Hepatocyte (in vitro differentiated cells): ENCODE measurements at regions not wholly inside any gene's neighbourhood (a gene's known extent, or its start where the extent isn't known, plus 50 kb on each side); places are given as distances from the start of the nearest gene placed in this dataset.

Source experiments
- DNase-seq: peaks from one replicate; pipeline ENCODE4 v3.0.0-alpha.2; 2016; ENCODE audit warnings: low spot score
- H2AFZ ChIP-seq: fragments of 200-600 bp; sonication (generic); 2 replicates; pipeline ENCODE4 v1.6.0; 2016; ENCODE audit warnings: antibody characterized with exemption, mild to moderate bottlenecking
- H3K27ac ChIP-seq: fragments of 200-600 bp; sonication (generic); 2 replicates; pipeline ENCODE4 v1.5.1; 2016; ENCODE audit warnings: mild to moderate bottlenecking
- H3K27me3 ChIP-seq: fragments of 200-600 bp; sonication (generic); 2 replicates; pipeline ENCODE4 v1.6.1; 2016
- H3K36me3 ChIP-seq: fragments of 200-600 bp; sonication (generic); replicated peaks from 2 replicates; pipeline ENCODE4 v1.5.1; 2016; ENCODE audit warnings: low read depth; ENCODE audit not compliant: insufficient read depth
- H3K4me1 ChIP-seq: fragments of 200-600 bp; sonication (generic); 2 replicates; pipeline ENCODE4 v1.5.1; 2016; ENCODE audit warnings: mild to moderate bottlenecking, moderate library complexity; ENCODE audit not compliant: insufficient read depth
- H3K4me2 ChIP-seq: fragments of 200-600 bp; sonication (generic); 2 replicates; pipeline ENCODE4 v1.6.0; 2016
- H3K4me3 ChIP-seq: fragments of 200-600 bp; sonication (generic); 2 replicates; pipeline ENCODE4 v1.5.1; 2016; ENCODE audit warnings: mild to moderate bottlenecking
- H3K79me2 ChIP-seq: fragments of 200-600 bp; sonication (generic); 2 replicates; pipeline ENCODE4 v1.6.0; 2017; ENCODE audit warnings: mild to moderate bottlenecking
- H3K9me2 ChIP-seq: fragments of 200-600 bp; sonication (generic); replicated peaks from 2 replicates; pipeline ENCODE4 v1.6.0; 2017; ENCODE audit warnings: mild to moderate bottlenecking; ENCODE audit not compliant: insufficient read depth
- H3K9me3 ChIP-seq: fragments of 200-600 bp; sonication (generic); 2 replicates; pipeline ENCODE4 v1.5.1; 2016; ENCODE audit warnings: low read depth, mild to moderate bottlenecking
- H4K20me1 ChIP-seq: fragments of 200-600 bp; sonication (generic); 2 replicates; pipeline ENCODE4 v1.6.0; 2016; ENCODE audit warnings: mild to moderate bottlenecking; ENCODE audit not compliant: insufficient read depth, poor library complexity, severe bottlenecking
- EZH2 ChIP-seq: fragments of 200-600 bp; sonication (generic); IDR thresholded peaks from 2 replicates; pipeline ENCODE4 v1.6.1; 2016; ENCODE audit warnings: antibody characterized with exemption, mild to moderate bottlenecking, borderline replicate concordance
- EZH2phosphoT487 ChIP-seq: fragments of 200-600 bp; sonication (generic); IDR thresholded peaks from one replicate; pipeline ENCODE4 v1.6.1; 2018; ENCODE audit warnings: antibody characterized with exemption, mild to moderate bottlenecking, low read depth, moderate library complexity; ENCODE audit not compliant: unreplicated experiment, severe bottlenecking
- WGBS: methylation state at CpG from one replicate; pipeline ENCODE4 v1.1.6; 2016; ENCODE audit warnings: low lambda C conversion rate; ENCODE audit errors: missing lambda C conversion rate; 5-methylcytosine and 5-hydroxymethylcytosine counted together
- TF ChIP-seq, protein P1 (sequence below): fragments of 200-600 bp; sonication (generic); IDR thresholded peaks from 2 replicates; pipeline ENCODE4 v1.5.1; 2016; ENCODE audit warnings: antibody characterized with exemption, mild to moderate bottlenecking; ENCODE audit not compliant: poor library complexity

DNA sequence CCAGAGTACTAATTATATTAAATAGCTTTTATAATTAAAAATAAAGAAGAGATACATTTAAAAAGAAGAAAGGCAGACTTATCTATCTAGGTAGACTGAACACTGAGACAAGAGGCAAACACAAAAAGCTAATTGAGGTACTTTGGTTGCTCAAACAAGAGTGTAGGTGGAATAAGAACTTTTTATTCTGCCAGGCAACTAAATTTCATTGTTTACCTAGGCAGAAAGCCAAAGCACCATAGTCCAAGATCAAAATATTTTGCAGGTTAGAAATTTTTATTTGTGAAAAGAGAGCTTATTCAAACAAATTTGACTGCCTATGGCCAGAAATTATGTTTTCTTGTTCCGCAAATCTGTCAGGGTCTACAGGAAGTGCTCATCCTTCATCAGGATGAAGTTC lies 499.6 kb upstream of the GBE1 start:
- no peak for DNase-seq

DNA sequence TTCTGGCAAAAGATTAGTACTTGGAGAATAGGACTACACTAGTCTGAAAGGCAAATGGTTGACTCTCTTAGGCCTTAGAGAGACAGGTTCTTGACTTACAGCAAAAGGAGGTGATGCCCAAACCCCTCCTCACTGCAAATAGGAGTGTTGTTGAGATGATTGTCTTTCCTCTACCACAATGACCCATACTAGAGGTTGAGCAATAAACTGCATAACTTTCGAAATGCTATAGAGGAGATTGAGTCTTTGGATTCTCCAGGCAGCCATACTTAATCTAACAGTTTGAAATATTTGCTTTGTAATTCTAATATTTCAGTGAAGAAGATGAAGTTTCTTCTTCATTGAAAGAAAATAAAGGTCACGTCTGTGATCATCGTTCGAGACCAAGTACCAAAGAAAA lies 498.5 kb upstream of the GBE1 start:
- H3K36me3 ChIP-seq = no peaks in the 10 kb centered on the region
- no peak overlapping the region for H2AFZ ChIP-seq
- no peak overlapping the region for H3K4me3 ChIP-seq
- H3K4me1 ChIP-seq = no peaks in the 10 kb centered on the region
- TF ChIP-seq, protein P1, sequence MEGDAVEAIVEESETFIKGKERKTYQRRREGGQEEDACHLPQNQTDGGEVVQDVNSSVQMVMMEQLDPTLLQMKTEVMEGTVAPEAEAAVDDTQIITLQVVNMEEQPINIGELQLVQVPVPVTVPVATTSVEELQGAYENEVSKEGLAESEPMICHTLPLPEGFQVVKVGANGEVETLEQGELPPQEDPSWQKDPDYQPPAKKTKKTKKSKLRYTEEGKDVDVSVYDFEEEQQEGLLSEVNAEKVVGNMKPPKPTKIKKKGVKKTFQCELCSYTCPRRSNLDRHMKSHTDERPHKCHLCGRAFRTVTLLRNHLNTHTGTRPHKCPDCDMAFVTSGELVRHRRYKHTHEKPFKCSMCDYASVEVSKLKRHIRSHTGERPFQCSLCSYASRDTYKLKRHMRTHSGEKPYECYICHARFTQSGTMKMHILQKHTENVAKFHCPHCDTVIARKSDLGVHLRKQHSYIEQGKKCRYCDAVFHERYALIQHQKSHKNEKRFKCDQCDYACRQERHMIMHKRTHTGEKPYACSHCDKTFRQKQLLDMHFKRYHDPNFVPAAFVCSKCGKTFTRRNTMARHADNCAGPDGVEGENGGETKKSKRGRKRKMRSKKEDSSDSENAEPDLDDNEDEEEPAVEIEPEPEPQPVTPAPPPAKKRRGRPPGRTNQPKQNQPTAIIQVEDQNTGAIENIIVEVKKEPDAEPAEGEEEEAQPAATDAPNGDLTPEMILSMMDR = no peak
- no peak overlapping the region for H3K27ac ChIP-seq
- DNase-seq = no peak
- no peaks in the 10 kb centered on the region for H4K20me1 ChIP-seq
- H3K9me3 ChIP-seq = no peaks in the 10 kb centered on the region
- no peaks in the 10 kb centered on the region for H3K27me3 ChIP-seq
- no peaks in the 10 kb centered on the region for H3K9me2 ChIP-seq
- H3K79me2 ChIP-seq = no peaks in the 10 kb centered on the region
- 94% methylated on average over 4 of the region's 4 CpGs for WGBS
- no peak overlapping the region for H3K4me2 ChIP-seq

More for the DNA sequence above, 499.6 kb upstream of the GBE1 start:
- no peaks in the 10 kb centered on the region for H3K4me1 ChIP-seq
- H3K27ac ChIP-seq = no peak overlapping the region
- no peaks in the 10 kb centered on the region for H3K27me3 ChIP-seq
- 91% methylated on average over 1 of the region's 1 CpG for WGBS
- H4K20me1 ChIP-seq = no peaks in the 10 kb centered on the region
- no peak overlapping the region for H3K4me2 ChIP-seq
- H3K9me2 ChIP-seq = no peaks in the 10 kb centered on the region
- H3K9me3 ChIP-seq = no peaks in the 10 kb centered on the region
- no peak overlapping the region for H3K4me3 ChIP-seq
- TF ChIP-seq, protein P1 = no peak
- TF ChIP-seq EZH2 = no peak
- TF ChIP-seq EZH2phosphoT487 = no peak
- H3K36me3 ChIP-seq = no peaks in the 10 kb centered on the region
- no peak overlapping the region for H2AFZ ChIP-seq
- no peaks in the 10 kb centered on the region for H3K79me2 ChIP-seq

DNA sequence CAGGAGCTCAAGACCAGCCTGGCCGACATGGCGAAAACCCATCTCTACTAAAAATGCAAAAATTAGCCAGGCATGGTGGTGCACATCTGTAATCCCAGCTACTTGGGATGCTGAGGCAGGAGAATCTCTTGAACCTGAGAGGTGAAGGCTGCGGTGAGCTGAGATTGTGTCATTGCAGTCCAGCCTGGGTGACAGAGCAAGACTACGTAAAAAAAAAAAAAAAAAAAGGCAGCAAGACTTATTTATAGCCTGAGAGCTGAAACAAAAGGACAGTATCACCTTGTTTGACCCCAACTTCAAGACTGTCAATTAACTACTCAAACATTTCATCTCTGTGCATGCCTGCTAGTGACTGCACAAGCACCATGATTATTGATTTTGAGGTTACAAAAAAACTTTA lies 478.9 kb upstream of the GBE1 start:
- DNase-seq = no peak
- Histone ChIP-seq H2AFZ (no peak overlapping the region), H3K4me3 (no peak overlapping the region), H3K9me2 (no peaks in the 10 kb centered on the region), H3K27me3 (no peaks in the 10 kb centered on the region), H3K36me3 (no peaks in the 10 kb centered on the region), H4K20me1 (no peaks in the 10 kb centered on the region), H3K27ac (no peak overlapping the region), H3K79me2 (no peaks in the 10 kb centered on the region), H3K4me1 (no peaks in the 10 kb centered on the region), H3K4me2 (no peak overlapping the region), H3K9me3 (no peaks in the 10 kb centered on the region)
- TF ChIP-seq EZH2phosphoT487 (no peak), EZH2 (no peak)
- TF ChIP-seq, protein P1 = no peak
- WGBS = 90% methylated on average over 4 of the region's 4 CpGs

DNA sequence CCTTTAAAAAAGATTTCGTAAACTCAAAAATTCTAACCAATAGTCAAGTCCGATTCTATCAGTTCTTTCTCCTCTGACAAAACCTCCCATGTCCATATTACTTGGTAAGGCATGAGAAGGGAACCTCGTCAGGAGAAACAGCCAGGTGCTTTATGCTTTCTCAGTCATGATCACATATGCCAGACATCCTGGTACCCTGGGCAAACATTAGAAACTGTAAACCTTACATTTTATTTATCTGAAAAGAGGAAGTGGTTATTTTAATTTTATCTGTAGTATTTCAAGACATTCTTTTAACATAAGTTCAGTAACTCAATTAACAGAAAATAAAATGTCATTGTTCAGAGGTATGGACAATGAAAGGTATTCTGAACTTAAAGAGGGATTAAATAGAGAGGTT lies 474.8 kb upstream of the GBE1 start:
- TF ChIP-seq, protein P1 = no peak
- no peak for TF ChIP-seq EZH2
- TF ChIP-seq EZH2phosphoT487 = no peak
- Histone ChIP-seq H3K27me3 (no peaks in the 10 kb centered on the region), H3K27ac (no peak overlapping the region), H2AFZ (no peak overlapping the region), H3K36me3 (no peaks in the 10 kb centered on the region), H3K9me3 (no peaks in the 10 kb centered on the region), H4K20me1 (no peaks in the 10 kb centered on the region), H3K79me2 (no peaks in the 10 kb centered on the region), H3K4me2 (no peak overlapping the region), H3K9me2 (no peaks in the 10 kb centered on the region), H3K4me1 (no peaks in the 10 kb centered on the region), H3K4me3 (no peak overlapping the region)
- DNase-seq = no peak
- WGBS = 85% methylated on average over 3 of the region's 3 CpGs
